HS-5 (cell line): ENCODE measurements at regions not wholly inside any gene's neighbourhood (a gene's known extent, or its start where the extent isn't known, plus 50 kb on each side); places are given as distances from the start of the nearest gene placed in this dataset.
"Not testable (repeated sequence)": the region's sequence is repeated elsewhere in the genome, so short reads cannot be mapped to it uniquely, and the experiment has no call there.

ENCODE experiments used
- DNase-seq: peaks from one replicate; pipeline ENCODE4 v3.0.0-alpha.2; 2012; ENCODE audit warnings: low read depth

- DNase-seq: no peak
Observed at GRCh38 chr6:10128721-10129120, 286.2 kb downstream of the TFAP2A start.

GRCh38 chr6:10122164-10122563 is 292.7 kb downstream of the TFAP2A start:
- no peak for DNase-seq

- no peak for DNase-seq
Observed at GRCh38 chr6:10112871-10113549, 301.9 kb downstream of the TFAP2A start.

- DNase-seq: no peak
Observed at GRCh38 chr6:10111975-10112374, 302.9 kb downstream of the TFAP2A start.

- no peak for DNase-seq
Observed at GRCh38 chr6:10101551-10102252, 313.2 kb downstream of the TFAP2A start.

GRCh38 chr6:10099529-10100140 is 315.2 kb downstream of the TFAP2A start:
- no peak for DNase-seq

- no peak for DNase-seq
Observed at GRCh38 chr6:10098756-10099528, 315.9 kb downstream of the TFAP2A start.

- DNase-seq: no peak
Observed at GRCh38 chr6:10093282-10093681, 321.6 kb downstream of the TFAP2A start.

GRCh38 chr6:10084111-10084986 is 330.5 kb downstream of the TFAP2A start:
- no peak for DNase-seq

- peak; percentile 13 for DNase-seq
Observed at GRCh38 chr6:10082385-10082784, 332.5 kb downstream of the TFAP2A start.

- no peak for DNase-seq
Observed at GRCh38 chr6:10081957-10082356, 332.9 kb downstream of the TFAP2A start.

GRCh38 chr6:10081075-10081474 is 333.8 kb downstream of the TFAP2A start:
- no peak for DNase-seq

GRCh38 chr6:10080561-10080960 is 334.3 kb downstream of the TFAP2A start:
- DNase-seq: no peak

- DNase-seq: no peak
Observed at GRCh38 chr6:10078581-10078980, 336.3 kb downstream of the TFAP2A start.

- DNase-seq: not testable (repeated sequence)
Observed at GRCh38 chr6:10074726-10075125, 340.1 kb downstream of the TFAP2A start.

- DNase-seq: no peak
Observed at GRCh38 chr6:10073341-10073740, 341.5 kb downstream of the TFAP2A start.

- no peak for DNase-seq
Observed at GRCh38 chr6:10071631-10072220, 343.1 kb downstream of the TFAP2A start.

- DNase-seq: no peak
Observed at GRCh38 chr6:10060004-10060403, 354.9 kb downstream of the TFAP2A start.

- no peak for DNase-seq
Observed at GRCh38 chr6:10054672-10055071, 360.2 kb downstream of the TFAP2A start.

GRCh38 chr6:10051283-10051682 is 363.6 kb downstream of the TFAP2A start:
- no peak for DNase-seq
